Erythroblast (primary cell): ENCODE measurements at regions not wholly inside any gene's neighbourhood (a gene's known extent, or its start where the extent isn't known, plus 50 kb on each side); places are given as distances from the start of the nearest gene placed in this dataset.

Experiments used
- GATA1 ChIP-seq: IDR thresholded peaks from 2 replicates; pipeline ENCODE4 v1.6.1; 2011; ENCODE audit warnings: low read depth, mild to moderate bottlenecking, control low read depth, low read length, moderate library complexity
- POLR2A ChIP-seq: IDR thresholded peaks from 2 replicates; pipeline ENCODE4 v1.6.1; 2011; ENCODE audit warnings: mild to moderate bottlenecking, low read length

DNA sequence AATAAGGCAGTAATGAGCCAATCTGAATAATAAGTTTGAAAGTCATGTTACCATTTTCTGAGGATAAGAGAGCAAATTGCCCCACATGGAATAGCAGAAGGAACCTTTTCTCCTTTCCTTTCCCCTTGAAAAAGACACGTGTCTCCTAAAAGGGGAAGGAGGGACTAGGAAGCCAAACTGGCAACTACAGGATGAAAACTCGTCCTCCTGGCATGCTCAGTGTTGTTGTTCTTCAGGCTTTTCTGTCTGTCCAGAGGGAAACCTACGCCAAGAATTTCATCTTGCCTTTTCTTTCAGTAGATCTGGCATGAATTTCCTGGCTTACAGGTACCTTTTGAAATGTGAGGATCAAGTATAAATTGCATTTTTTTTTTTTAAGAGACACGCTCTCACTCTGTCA is 355.9 kb upstream of the TLE4 start:
- TF ChIP-seq POLR2A (no peak), GATA1 (no peak)
